Panc1 (cell line): ENCODE measurements at regions not wholly inside any gene's neighbourhood (a gene's known extent, or its start where the extent isn't known, plus 50 kb on each side); places are given as distances from the start of the nearest gene placed in this dataset.

Source experiments
- SIN3A ChIP-seq: IDR thresholded peaks from 2 replicates; pipeline ENCODE4 v1.6.1; 2012; ENCODE audit warnings: low read depth, mild to moderate bottlenecking, low read length, moderate library complexity, borderline replicate concordance; ENCODE audit not compliant: insufficient read depth
- TF ChIP-seq, protein P1 (sequence below): fragments of 450-650 bp; IDR thresholded peaks from 2 replicates; pipeline ENCODE4 v1.5.1; 2017; ENCODE audit warnings: mild to moderate bottlenecking

DNA sequence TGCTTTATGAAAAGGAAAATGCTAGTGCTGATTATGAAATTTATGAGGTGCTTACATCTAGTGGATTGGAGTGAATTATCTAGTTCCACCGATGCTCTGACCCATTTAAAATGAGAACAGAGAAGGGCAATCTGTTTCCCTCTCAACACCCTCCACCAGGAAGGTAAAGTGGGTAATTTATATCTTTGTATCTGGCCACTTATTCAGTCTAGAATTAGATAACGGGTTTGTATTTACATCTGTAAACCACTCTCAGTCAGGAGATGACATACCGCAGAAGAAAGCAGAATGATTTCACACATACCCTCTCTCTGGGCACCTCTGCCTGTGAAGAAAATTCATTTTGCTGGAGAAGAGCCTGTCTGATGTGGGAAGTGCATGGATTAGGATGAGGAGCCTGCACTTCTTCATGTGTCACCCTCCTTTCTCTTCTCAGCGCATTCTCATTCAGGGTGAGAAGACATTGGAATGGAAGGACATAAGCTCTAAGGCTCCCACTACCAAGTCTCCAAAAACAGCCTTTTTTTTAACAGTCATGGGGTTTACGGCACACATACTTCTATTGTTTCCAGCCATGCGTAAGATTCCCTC is 646.7 kb upstream of the SALL1 start:
- TF ChIP-seq, protein P1, sequence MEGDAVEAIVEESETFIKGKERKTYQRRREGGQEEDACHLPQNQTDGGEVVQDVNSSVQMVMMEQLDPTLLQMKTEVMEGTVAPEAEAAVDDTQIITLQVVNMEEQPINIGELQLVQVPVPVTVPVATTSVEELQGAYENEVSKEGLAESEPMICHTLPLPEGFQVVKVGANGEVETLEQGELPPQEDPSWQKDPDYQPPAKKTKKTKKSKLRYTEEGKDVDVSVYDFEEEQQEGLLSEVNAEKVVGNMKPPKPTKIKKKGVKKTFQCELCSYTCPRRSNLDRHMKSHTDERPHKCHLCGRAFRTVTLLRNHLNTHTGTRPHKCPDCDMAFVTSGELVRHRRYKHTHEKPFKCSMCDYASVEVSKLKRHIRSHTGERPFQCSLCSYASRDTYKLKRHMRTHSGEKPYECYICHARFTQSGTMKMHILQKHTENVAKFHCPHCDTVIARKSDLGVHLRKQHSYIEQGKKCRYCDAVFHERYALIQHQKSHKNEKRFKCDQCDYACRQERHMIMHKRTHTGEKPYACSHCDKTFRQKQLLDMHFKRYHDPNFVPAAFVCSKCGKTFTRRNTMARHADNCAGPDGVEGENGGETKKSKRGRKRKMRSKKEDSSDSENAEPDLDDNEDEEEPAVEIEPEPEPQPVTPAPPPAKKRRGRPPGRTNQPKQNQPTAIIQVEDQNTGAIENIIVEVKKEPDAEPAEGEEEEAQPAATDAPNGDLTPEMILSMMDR = no peak
- no peak for TF ChIP-seq SIN3A
